Right cardiac atrium (tissue), 5 donors: ENCODE measurements at regions not wholly inside any gene's neighbourhood (a gene's known extent, or its start where the extent isn't known, plus 50 kb on each side); places are given as distances from the start of the nearest gene placed in this dataset.

ENCODE experiments used
- ATAC-seq, 2 donors: fragments of 200-7000 bp; cut with Tn5 transposase; one replicate each; pipeline versions ENCODE4 v1.8.0 to v1.9.1; 2020; ENCODE audit warnings: moderate library complexity in 2 of 2, mild to moderate bottlenecking in 1 of 2
- DNase-seq, 3 donors: peaks; one replicate each; pipeline ENCODE4 v3.0.0-alpha.2; 2020
- H3K27ac ChIP-seq: one replicate; pipeline ENCODE4 v1.5.1; 2013; ENCODE audit warnings: mild to moderate bottlenecking, low read length, control low read depth, moderate library complexity
- H3K27me3 ChIP-seq: one replicate; pipeline ENCODE4 v1.6.1; 2013; ENCODE audit not compliant: control insufficient read depth, insufficient read depth
- H3K4me1 ChIP-seq: one replicate; pipeline ENCODE4 v1.6.1; 2013; ENCODE audit warnings: low read length; ENCODE audit not compliant: control insufficient read depth, insufficient read depth
- H3K4me3 ChIP-seq: one replicate; pipeline ENCODE4 v1.5.1; 2013; ENCODE audit warnings: low read length, control low read depth
- H3K9me3 ChIP-seq: one replicate; pipeline ENCODE4 v1.6.1; 2013; ENCODE audit warnings: low read length; ENCODE audit not compliant: control insufficient read depth
- WGBS: extraction: QIAGEN DNeasy Blood & Tissue Kit; methylation state at CpG from one replicate; pipeline ENCODE4 v1.1.7; 2013; 5-methylcytosine and 5-hydroxymethylcytosine counted together
- intact Hi-C, 4 donors: fragments of 100-400 bp; cut with DNase I; formaldehyde crosslinking; loops; one replicate each; pipeline versions ENCODE4 v1.11.0 to v1.14.0; 2022 to 2023
- donor health status: healthy with polysubstance abuse.
- donor health status: DM: no; HTN: yes; CAD: no.
- donor health status: DM: no; HTN: no; CAD: no.
- donor health status: DM: no; HTN: yes; CAD: no; lungs with severe emphysema.
- donor health status: DM: yes; HTN: yes; CAD: no.

- ATAC-seq: no peak
- 95% methylated on average over 1 of the region's 1 CpG for WGBS
- H3K27me3 ChIP-seq: no peaks in the 10 kb centered on the region
- intact Hi-C loops: no loop called here
- DNase-seq: no peak
- no peaks in the 10 kb centered on the region for H3K4me1 ChIP-seq
- no peaks in the 10 kb centered on the region for H3K9me3 ChIP-seq
- no peak overlapping the region for H3K4me3 ChIP-seq
- H3K27ac ChIP-seq: no peak overlapping the region
Measured at GRCh38 chr1:218835609-218836008, 338.1 kb upstream of the LYPLAL1 start.

DNA sequence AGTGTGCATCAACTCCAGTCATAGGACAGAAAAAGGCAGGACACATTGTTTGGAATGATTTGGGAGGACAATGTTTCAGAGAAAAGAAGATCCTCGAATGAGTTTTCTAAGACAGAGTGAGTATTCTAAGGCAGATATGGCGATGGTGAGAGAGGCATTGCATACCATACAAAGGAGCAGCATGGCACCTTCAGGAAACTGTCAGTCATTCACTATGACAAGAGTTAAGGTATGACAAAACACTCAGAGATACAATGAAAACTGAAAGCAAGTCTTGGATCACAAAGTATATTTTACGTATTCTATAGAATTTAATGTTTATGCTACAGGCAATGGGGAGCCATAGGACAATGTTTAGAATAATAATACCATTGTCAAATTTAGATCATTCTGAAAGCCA, 337.4 kb upstream of the LYPLAL1 start:
- Histone ChIP-seq H3K4me1 (no peaks in the 10 kb centered on the region), H3K27me3 (no peaks in the 10 kb centered on the region), H3K4me3 (no peak overlapping the region), H3K9me3 (no peaks in the 10 kb centered on the region), H3K27ac (no peak overlapping the region)
- WGBS: 87% methylated on average over 3 of the region's 3 CpGs
- ATAC-seq: no peak
- intact Hi-C loops: no loop called here
- DNase-seq: no peak

GRCh38 chr1:218837051-218837450, 336.6 kb upstream of the LYPLAL1 start:
- no peak for ATAC-seq
- intact Hi-C loops: no loop called here

GRCh38 chr1:218845589-218845988, 328.1 kb upstream of the LYPLAL1 start:
- H3K27me3 ChIP-seq: no peaks in the 10 kb centered on the region
- no peak for ATAC-seq
- no peak overlapping the region for H3K4me3 ChIP-seq
- no peaks in the 10 kb centered on the region for H3K4me1 ChIP-seq
- WGBS: 87% methylated on average over 1 of the region's 1 CpG
- H3K27ac ChIP-seq: no peak overlapping the region
- no peaks in the 10 kb centered on the region for H3K9me3 ChIP-seq
- intact Hi-C loops: no loop called here
- DNase-seq: no peak

More at GRCh38 chr1:218837051-218837450, 336.6 kb upstream of the LYPLAL1 start:
- no peaks in the 10 kb centered on the region for H3K27me3 ChIP-seq
- 74% methylated on average over 2 of the region's 2 CpGs for WGBS
- no peak for DNase-seq
- no peak overlapping the region for H3K4me3 ChIP-seq
- no peaks in the 10 kb centered on the region for H3K9me3 ChIP-seq
- no peak overlapping the region for H3K27ac ChIP-seq
- H3K4me1 ChIP-seq: no peaks in the 10 kb centered on the region

DNA sequence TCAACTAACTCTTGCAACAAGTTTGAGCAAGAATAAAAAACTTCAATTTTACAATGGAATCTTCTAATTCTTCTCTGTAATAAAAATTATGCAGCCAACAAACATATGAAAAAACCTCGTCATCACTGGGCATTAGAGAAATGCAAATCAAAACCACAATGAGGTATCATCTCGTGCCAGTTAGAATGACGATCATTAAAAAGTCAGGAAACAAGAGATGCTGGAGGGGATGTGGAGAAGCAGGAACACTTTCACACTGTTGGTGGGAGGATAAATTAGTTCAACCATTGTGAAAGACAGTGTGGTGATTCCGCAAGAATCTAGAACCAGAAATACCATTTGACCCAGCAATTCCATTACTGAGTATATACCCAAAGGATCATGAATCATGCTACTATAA, 327.5 kb upstream of the LYPLAL1 start:
- DNase-seq: no peak
- Histone ChIP-seq H3K4me3 (no peak overlapping the region), H3K4me1 (no peaks in the 10 kb centered on the region), H3K9me3 (no peaks in the 10 kb centered on the region), H3K27ac (no peak overlapping the region), H3K27me3 (no peaks in the 10 kb centered on the region)
- intact Hi-C loops: no loop called here
- no peak for ATAC-seq
- 89% methylated on average over 4 of the region's 4 CpGs for WGBS

GRCh38 chr1:218847089-218847768, 326.4 kb upstream of the LYPLAL1 start:
- Histone ChIP-seq H3K27ac (no peak overlapping the region), H3K4me3 (no peak overlapping the region), H3K9me3 (no peaks in the 10 kb centered on the region), H3K4me1 (no peaks in the 10 kb centered on the region), H3K27me3 (no peaks in the 10 kb centered on the region)
- intact Hi-C loops: no loop called here
- 80% methylated on average over 3 of the region's 3 CpGs for WGBS
- ATAC-seq: peak; percentile 40 to 84
- DNase-seq: no peak

GRCh38 chr1:218848009-218848408, 325.7 kb upstream of the LYPLAL1 start:
- H3K4me3 ChIP-seq: no peak overlapping the region
- no peaks in the 10 kb centered on the region for H3K4me1 ChIP-seq
- no peak for DNase-seq
- no peak for ATAC-seq
- no peak overlapping the region for H3K27ac ChIP-seq
- 56% methylated on average over 1 of the region's 1 CpG for WGBS
- no peaks in the 10 kb centered on the region for H3K27me3 ChIP-seq
- intact Hi-C loops: no loop called here
- H3K9me3 ChIP-seq: no peaks in the 10 kb centered on the region

- Histone ChIP-seq H3K4me3 (no peak overlapping the region), H3K27ac (no peak overlapping the region), H3K27me3 (no peaks in the 10 kb centered on the region), H3K9me3 (no peaks in the 10 kb centered on the region), H3K4me1 (no peaks in the 10 kb centered on the region)
- WGBS: 71% methylated on average over 2 of the region's 2 CpGs
- intact Hi-C loops: no loop called here
- ATAC-seq (no peak), DNase-seq (no peak)
Measured at GRCh38 chr1:218850367-218850766, 323.3 kb upstream of the LYPLAL1 start.

DNA sequence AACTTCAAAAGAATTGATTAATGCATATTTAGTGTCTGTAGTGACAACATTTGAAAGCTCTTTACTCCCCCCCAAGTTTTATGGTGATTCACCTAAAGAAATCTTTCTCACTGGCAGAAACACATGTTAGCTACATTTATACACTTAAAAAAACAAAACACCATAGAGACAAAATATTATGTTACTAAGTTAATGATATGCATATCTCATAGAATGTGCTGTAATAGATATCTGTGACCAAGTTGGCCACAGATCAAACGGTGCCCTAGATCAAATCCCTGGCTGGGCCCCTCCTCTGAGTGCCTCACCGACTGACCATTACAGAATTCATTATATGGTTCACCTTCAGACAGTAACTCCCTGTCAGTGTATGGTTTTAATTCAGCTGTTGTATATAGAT, 322.1 kb upstream of the LYPLAL1 start:
- ATAC-seq (no peak), DNase-seq (no peak)
- 49% methylated on average over 2 of the region's 2 CpGs for WGBS
- H3K27ac ChIP-seq: no peak overlapping the region
- intact Hi-C loops: no loop called here
- H3K4me3 ChIP-seq: no peak overlapping the region
- H3K9me3 ChIP-seq: no peaks in the 10 kb centered on the region
- H3K27me3 ChIP-seq: no peaks in the 10 kb centered on the region
- no peaks in the 10 kb centered on the region for H3K4me1 ChIP-seq

DNA sequence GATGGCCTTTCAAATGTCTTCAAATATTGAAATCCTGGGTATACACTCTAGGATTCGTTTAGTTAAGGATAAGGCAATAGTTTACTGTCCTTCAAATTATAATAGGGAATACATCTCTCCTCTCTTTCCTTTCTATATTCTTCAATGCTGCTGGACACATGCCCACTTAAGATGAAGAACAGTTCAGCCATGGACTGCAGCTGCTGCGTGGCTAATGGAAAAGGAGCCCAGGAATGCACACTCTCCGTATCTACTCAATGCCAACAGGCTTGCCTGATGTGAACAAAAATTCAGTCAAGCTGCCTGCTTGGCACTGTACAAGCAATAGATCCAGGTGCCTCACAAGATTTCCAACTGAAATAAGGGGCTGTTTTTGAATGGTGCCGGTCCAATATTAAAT, 321.2 kb upstream of the LYPLAL1 start:
- no peak overlapping the region for H3K27ac ChIP-seq
- H3K27me3 ChIP-seq: no peaks in the 10 kb centered on the region
- no peak overlapping the region for H3K4me3 ChIP-seq
- intact Hi-C loops: no loop called here
- ATAC-seq (no peak), DNase-seq (no peak)
- H3K4me1 ChIP-seq: no peaks in the 10 kb centered on the region
- 82% methylated on average over 4 of the region's 4 CpGs for WGBS
- H3K9me3 ChIP-seq: no peaks in the 10 kb centered on the region

DNA sequence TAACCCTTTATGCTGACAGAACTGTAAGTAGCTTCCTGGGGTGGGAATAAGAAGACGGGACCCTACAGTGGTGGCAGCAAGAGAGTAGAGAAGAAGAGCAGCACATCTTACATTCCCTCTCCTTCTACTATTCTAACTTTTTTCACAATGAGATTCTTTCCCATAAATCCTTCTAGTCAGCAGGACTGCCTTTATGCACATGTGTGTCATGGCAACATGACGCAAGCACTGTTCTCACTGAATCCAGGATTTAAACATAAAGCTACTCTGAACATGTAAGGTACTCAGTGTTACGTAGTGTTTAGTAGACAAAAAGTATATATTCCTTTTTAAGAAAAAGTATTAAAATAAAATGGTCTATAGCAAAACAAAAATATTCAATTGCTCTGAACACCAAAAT, 309.7 kb upstream of the LYPLAL1 start:
- intact Hi-C loops: no loop called here
- no peak for ATAC-seq
- WGBS: 94% methylated on average over 3 of the region's 3 CpGs

GRCh38 chr1:218865591-218865990, 308.1 kb upstream of the LYPLAL1 start:
- intact Hi-C loops: no loop called here
- ATAC-seq (peak in 1 of 2 donors; percentile 50), DNase-seq (no peak)
- Histone ChIP-seq H3K27ac (no peak overlapping the region), H3K27me3 (no peaks in the 10 kb centered on the region), H3K9me3 (no peaks in the 10 kb centered on the region), H3K4me3 (no peak overlapping the region), H3K4me1 (no peaks in the 10 kb centered on the region)
- 41% methylated on average over 1 of the region's 1 CpG for WGBS

More for the DNA sequence above, 309.7 kb upstream of the LYPLAL1 start:
- Histone ChIP-seq H3K9me3 (no peaks in the 10 kb centered on the region), H3K4me3 (no peak overlapping the region), H3K4me1 (peaks cover 1% of the 10 kb centered on the region), H3K27ac (no peak overlapping the region), H3K27me3 (no peaks in the 10 kb centered on the region)
- no peak for DNase-seq
